ENCODE measurements at regions not wholly inside any gene's neighbourhood (a gene's known extent, or its start where the extent isn't known, plus 50 kb on each side); places are given as distances from the start of the nearest gene placed in this dataset.

DNA sequence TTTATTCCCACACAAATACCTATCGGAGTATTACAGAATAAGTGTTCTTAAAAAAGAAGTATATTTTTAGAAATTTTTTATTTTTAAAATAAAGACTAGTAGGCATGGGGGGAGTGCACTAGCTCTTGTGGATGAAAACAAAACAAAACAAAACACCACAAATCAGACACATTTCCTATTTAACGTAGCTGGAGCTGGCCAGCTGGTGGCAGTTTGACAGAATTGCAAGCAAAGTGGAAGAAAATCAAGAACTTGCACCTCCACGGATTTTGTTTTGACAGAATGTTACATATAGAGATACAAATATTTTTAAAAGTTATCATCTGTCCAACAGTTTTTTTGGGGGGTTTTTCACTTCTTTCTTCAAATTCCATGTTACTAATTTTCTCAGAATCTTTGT lies 63.6 kb upstream of the SNRPB2 start:
- TF ChIP-seq YY1 (IDR thresholded peaks at IDR 0.05; ENCODE audit: low read depth) (no peak), TCF12 (IDR thresholded peaks at IDR 0.05; ENCODE audit: low read depth) (no peak), ZBTB7A (IDR thresholded peaks at IDR 0.05; ENCODE audit: low read depth) (no peak), RAD21 (IDR thresholded peaks at IDR 0.05; ENCODE audit: low read depth) (no peak), EP300 (IDR thresholded peaks at IDR 0.05; ENCODE audit: borderline replicate concordance) (no peak), FOXM1 (IDR thresholded peaks at IDR 0.05; ENCODE audit: borderline replicate concordance, low read depth) (no peak), CREB1 (IDR thresholded peaks at IDR 0.05; ENCODE audit: low read depth) (no peak)
- TF ChIP-seq, protein P1, sequence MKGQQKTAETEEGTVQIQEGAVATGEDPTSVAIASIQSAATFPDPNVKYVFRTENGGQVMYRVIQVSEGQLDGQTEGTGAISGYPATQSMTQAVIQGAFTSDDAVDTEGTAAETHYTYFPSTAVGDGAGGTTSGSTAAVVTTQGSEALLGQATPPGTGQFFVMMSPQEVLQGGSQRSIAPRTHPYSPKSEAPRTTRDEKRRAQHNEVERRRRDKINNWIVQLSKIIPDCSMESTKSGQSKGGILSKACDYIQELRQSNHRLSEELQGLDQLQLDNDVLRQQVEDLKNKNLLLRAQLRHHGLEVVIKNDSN (IDR thresholded peaks at IDR 0.05), result no peak
- TF ChIP-seq, protein P2, sequence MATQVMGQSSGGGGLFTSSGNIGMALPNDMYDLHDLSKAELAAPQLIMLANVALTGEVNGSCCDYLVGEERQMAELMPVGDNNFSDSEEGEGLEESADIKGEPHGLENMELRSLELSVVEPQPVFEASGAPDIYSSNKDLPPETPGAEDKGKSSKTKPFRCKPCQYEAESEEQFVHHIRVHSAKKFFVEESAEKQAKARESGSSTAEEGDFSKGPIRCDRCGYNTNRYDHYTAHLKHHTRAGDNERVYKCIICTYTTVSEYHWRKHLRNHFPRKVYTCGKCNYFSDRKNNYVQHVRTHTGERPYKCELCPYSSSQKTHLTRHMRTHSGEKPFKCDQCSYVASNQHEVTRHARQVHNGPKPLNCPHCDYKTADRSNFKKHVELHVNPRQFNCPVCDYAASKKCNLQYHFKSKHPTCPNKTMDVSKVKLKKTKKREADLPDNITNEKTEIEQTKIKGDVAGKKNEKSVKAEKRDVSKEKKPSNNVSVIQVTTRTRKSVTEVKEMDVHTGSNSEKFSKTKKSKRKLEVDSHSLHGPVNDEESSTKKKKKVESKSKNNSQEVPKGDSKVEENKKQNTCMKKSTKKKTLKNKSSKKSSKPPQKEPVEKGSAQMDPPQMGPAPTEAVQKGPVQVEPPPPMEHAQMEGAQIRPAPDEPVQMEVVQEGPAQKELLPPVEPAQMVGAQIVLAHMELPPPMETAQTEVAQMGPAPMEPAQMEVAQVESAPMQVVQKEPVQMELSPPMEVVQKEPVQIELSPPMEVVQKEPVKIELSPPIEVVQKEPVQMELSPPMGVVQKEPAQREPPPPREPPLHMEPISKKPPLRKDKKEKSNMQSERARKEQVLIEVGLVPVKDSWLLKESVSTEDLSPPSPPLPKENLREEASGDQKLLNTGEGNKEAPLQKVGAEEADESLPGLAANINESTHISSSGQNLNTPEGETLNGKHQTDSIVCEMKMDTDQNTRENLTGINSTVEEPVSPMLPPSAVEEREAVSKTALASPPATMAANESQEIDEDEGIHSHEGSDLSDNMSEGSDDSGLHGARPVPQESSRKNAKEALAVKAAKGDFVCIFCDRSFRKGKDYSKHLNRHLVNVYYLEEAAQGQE (IDR thresholded peaks at IDR 0.05; ENCODE audit: low read depth), result no peak

GRCh38 chr20:16664020-16664419 lies 65.8 kb upstream of the SNRPB2 start:
- TF ChIP-seq FOXM1 (IDR thresholded peaks at IDR 0.05; ENCODE audit: borderline replicate concordance, low read depth) (no peak), NFIC (IDR thresholded peaks at IDR 0.05) (no peak), YY1 (IDR thresholded peaks at IDR 0.05; ENCODE audit: low read depth) (no peak), CEBPB (IDR thresholded peaks at IDR 0.05) (no peak), EGR1 (IDR thresholded peaks at IDR 0.05) (no peak), EP300 (IDR thresholded peaks at IDR 0.05; ENCODE audit: borderline replicate concordance) (no peak), ZBTB7A (IDR thresholded peaks at IDR 0.05; ENCODE audit: low read depth) (no peak), CREB1 (IDR thresholded peaks at IDR 0.05; ENCODE audit: low read depth) (no peak), TCF12 (IDR thresholded peaks at IDR 0.05; ENCODE audit: low read depth) (no peak), RAD21 (IDR thresholded peaks at IDR 0.05; ENCODE audit: low read depth) (no peak), TEAD4 (IDR thresholded peaks at IDR 0.05) (no peak), TAF1 (IDR thresholded peaks at IDR 0.05; ENCODE audit: low read depth) (no peak)
- TF ChIP-seq, protein P1 (IDR thresholded peaks at IDR 0.05), result no peak
- TF ChIP-seq, protein P3, sequence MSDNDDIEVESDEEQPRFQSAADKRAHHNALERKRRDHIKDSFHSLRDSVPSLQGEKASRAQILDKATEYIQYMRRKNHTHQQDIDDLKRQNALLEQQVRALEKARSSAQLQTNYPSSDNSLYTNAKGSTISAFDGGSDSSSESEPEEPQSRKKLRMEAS (IDR thresholded peaks at IDR 0.05), result no peak
- TF ChIP-seq, protein P2 (IDR thresholded peaks at IDR 0.05; ENCODE audit: low read depth), result no peak

DNA sequence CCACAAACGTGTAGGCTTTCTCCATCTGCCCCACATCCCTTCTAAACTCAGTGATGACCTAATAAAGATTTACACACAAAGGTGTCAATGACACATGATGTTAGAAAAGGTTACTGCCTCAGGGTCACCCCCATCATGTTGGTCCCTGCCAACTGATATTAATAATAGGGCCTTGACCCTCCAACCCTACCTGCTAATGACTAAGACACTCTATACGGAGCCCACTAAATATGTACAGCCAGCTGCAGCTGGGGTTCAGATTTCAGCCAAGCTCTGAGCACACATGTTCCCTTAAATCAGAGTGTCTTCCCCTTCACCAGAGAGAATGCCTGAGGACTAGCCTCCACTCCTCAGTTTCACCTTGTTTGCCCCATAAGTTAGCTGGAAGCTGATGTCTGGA lies 67.4 kb upstream of the SNRPB2 start:
- TF ChIP-seq FOXM1 (IDR thresholded peaks at IDR 0.05; ENCODE audit: borderline replicate concordance, low read depth) (no peak), ZBTB7A (IDR thresholded peaks at IDR 0.05; ENCODE audit: low read depth) (no peak), EGR1 (IDR thresholded peaks at IDR 0.05) (no peak), TCF12 (IDR thresholded peaks at IDR 0.05; ENCODE audit: low read depth) (no peak), CEBPB (IDR thresholded peaks at IDR 0.05) (no peak), TEAD4 (IDR thresholded peaks at IDR 0.05) (no peak), NFIC (IDR thresholded peaks at IDR 0.05) (no peak), CREB1 (IDR thresholded peaks at IDR 0.05; ENCODE audit: low read depth) (no peak)
- TF ChIP-seq, protein P2 (IDR thresholded peaks at IDR 0.05; ENCODE audit: low read depth), result no peak
- TF ChIP-seq, protein P3 (IDR thresholded peaks at IDR 0.05), result no peak

GRCh38 chr20:16661756-16662155 lies 68.1 kb upstream of the SNRPB2 start:
- TF ChIP-seq YY1 (IDR thresholded peaks at IDR 0.05; ENCODE audit: low read depth), result no peak
- TF ChIP-seq RAD21 (IDR thresholded peaks at IDR 0.05; ENCODE audit: low read depth), result no peak
- no peak for TF ChIP-seq TCF12 (IDR thresholded peaks at IDR 0.05; ENCODE audit: low read depth)
- TF ChIP-seq EGR1 (IDR thresholded peaks at IDR 0.05), result no peak
- TF ChIP-seq, protein P1 (IDR thresholded peaks at IDR 0.05), result no peak
- TF ChIP-seq TAF1 (IDR thresholded peaks at IDR 0.05; ENCODE audit: low read depth), result no peak
- no peak for TF ChIP-seq CREB1 (IDR thresholded peaks at IDR 0.05; ENCODE audit: low read depth)
- no peak for TF ChIP-seq CEBPB (IDR thresholded peaks at IDR 0.05)
- TF ChIP-seq, protein P2 (IDR thresholded peaks at IDR 0.05; ENCODE audit: low read depth), result no peak
- TF ChIP-seq FOXM1 (IDR thresholded peaks at IDR 0.05; ENCODE audit: borderline replicate concordance, low read depth), result no peak
- TF ChIP-seq EP300 (IDR thresholded peaks at IDR 0.05; ENCODE audit: borderline replicate concordance), result no peak
- TF ChIP-seq NFIC (IDR thresholded peaks at IDR 0.05), result no peak
- TF ChIP-seq, protein P3 (IDR thresholded peaks at IDR 0.05), result no peak
- TF ChIP-seq TEAD4 (IDR thresholded peaks at IDR 0.05), result no peak
- TF ChIP-seq ZBTB7A (IDR thresholded peaks at IDR 0.05; ENCODE audit: low read depth), result no peak

All from Ishikawa (cell line).